Neural cell (in vitro differentiated cells): ENCODE measurements at regions not wholly inside any gene's neighbourhood (a gene's known extent, or its start where the extent isn't known, plus 50 kb on each side); places are given as distances from the start of the nearest gene placed in this dataset.
"Not testable (repeated sequence)": the region's sequence is repeated elsewhere in the genome, so short reads cannot be mapped to it uniquely, and the experiment has no call there.

Experiments used
- H2AFZ ChIP-seq: fragments of 200-600, 300-800 bp; sonication (generic), shearing (Covaris generic); 2 replicates; pipeline ENCODE4 v1.6.0; 2014; ENCODE audit warnings: low read depth, mild to moderate bottlenecking, antibody characterized with exemption, low read length, moderate library complexity
- H3F3A ChIP-seq: fragments of 200-600 bp; shearing (Covaris generic); 2 replicates; pipeline ENCODE4 v1.6.1; 2016; ENCODE audit warnings: mild to moderate bottlenecking, moderate library complexity, mixed read lengths, antibody characterized with exemption, low read length; ENCODE audit not compliant: insufficient read depth, poor library complexity, severe bottlenecking
- H3K27ac ChIP-seq: fragments of 200-600, 300-800 bp; sonication (generic), shearing (Covaris generic); 2 replicates; pipeline ENCODE4 v1.5.1; 2014; ENCODE audit warnings: mild to moderate bottlenecking, low read length, moderate library complexity
- H3K27me3 ChIP-seq: fragments of 300-800, 200-600 bp; sonication (generic), shearing (Covaris generic); 2 replicates; pipeline ENCODE4 v1.6.0; 2014; ENCODE audit warnings: mild to moderate bottlenecking, low read depth, low read length, moderate library complexity; ENCODE audit not compliant: insufficient read depth
- H3K36me3 ChIP-seq: fragments of 300-800, 200-600 bp; sonication (generic), shearing (Covaris generic); 2 replicates; pipeline ENCODE4 v1.5.1; 2014; ENCODE audit warnings: mild to moderate bottlenecking, antibody characterized with exemption, low read length, moderate library complexity; ENCODE audit not compliant: insufficient read depth
- H3K4me2 ChIP-seq: fragments of 300-800, 200-600 bp; sonication (generic), shearing (Covaris generic); 2 replicates; pipeline ENCODE4 v1.6.0; 2014; ENCODE audit warnings: mild to moderate bottlenecking, low read length
- H3K4me3 ChIP-seq: fragments of 300-800, 200-600 bp; sonication (generic), shearing (Covaris generic); 2 replicates; pipeline ENCODE4 v1.5.1; 2014; ENCODE audit warnings: mild to moderate bottlenecking, low read length, moderate library complexity
- H3K79me2 ChIP-seq: fragments of 200-600 bp; shearing (Covaris generic); replicated peaks from 2 replicates; pipeline ENCODE4 v1.6.0; 2014; ENCODE audit warnings: mild to moderate bottlenecking, low read length, moderate library complexity; ENCODE audit not compliant: insufficient read depth
- H3K9ac ChIP-seq: fragments of 300-800, 200-600 bp; sonication (generic), shearing (Covaris generic); 2 replicates; pipeline ENCODE4 v1.6.1; 2016; ENCODE audit warnings: mild to moderate bottlenecking, low read length, mixed read lengths
- H3K9me2 ChIP-seq: fragments of 200-600 bp; shearing (Covaris generic); 2 replicates; pipeline ENCODE4 v1.6.1; 2016; ENCODE audit warnings: mild to moderate bottlenecking, low read length, mixed read lengths; ENCODE audit not compliant: insufficient read depth
- H3K9me3 ChIP-seq: fragments of 200-600, 300-800 bp; sonication (generic), shearing (Covaris generic); 2 replicates; pipeline ENCODE4 v1.6.1; 2016; ENCODE audit warnings: mild to moderate bottlenecking, mixed run types, low read length, moderate library complexity, mixed read lengths
- H4K20me1 ChIP-seq: fragments of 200-600 bp; shearing (Covaris generic); 2 replicates; pipeline ENCODE4 v1.6.1; 2016; ENCODE audit warnings: mild to moderate bottlenecking, mixed run types; ENCODE audit not compliant: insufficient read depth
- CTCF ChIP-seq: fragments of 450-650 bp; IDR thresholded peaks from 2 replicates; pipeline ENCODE4 v1.5.1; 2014; ENCODE audit warnings: antibody characterized with exemption, mild to moderate bottlenecking, moderate library complexity; ENCODE audit not compliant: poor library complexity, severe bottlenecking
- EP300 ChIP-seq: fragments of 450-650 bp; conservative IDR thresholded peaks from 2 replicates; pipeline ENCODE4 v1.6.1; 2014; ENCODE audit warnings: antibody characterized with exemption, mild to moderate bottlenecking, moderate library complexity; ENCODE audit not compliant: poor library complexity, severe bottlenecking
- EZH2 ChIP-seq: fragments of 200-600, 300-800 bp; shearing (Covaris generic), sonication (generic); IDR thresholded peaks from 2 replicates; pipeline ENCODE4 v1.6.1; 2014; ENCODE audit warnings: antibody characterized with exemption, low read length, borderline replicate concordance, mild to moderate bottlenecking; ENCODE audit not compliant: insufficient read depth, poor library complexity, severe bottlenecking
- MXI1 ChIP-seq: fragments of 450-650 bp; conservative IDR thresholded peaks from 2 replicates; pipeline ENCODE4 v1.6.1; 2014; ENCODE audit warnings: antibody characterized with exemption, mild to moderate bottlenecking; ENCODE audit not compliant: poor library complexity, severe bottlenecking
- POLR2AphosphoS5 ChIP-seq: IDR thresholded peaks from 2 replicates; pipeline ENCODE4 v1.6.1; 2012
- RAD21 ChIP-seq: fragments of 450-650 bp; conservative IDR thresholded peaks from 2 replicates; pipeline ENCODE4 v1.6.1; 2014; ENCODE audit warnings: antibody characterized with exemption, mild to moderate bottlenecking, moderate library complexity
- REST ChIP-seq: IDR thresholded peaks from 2 replicates; pipeline ENCODE4 v1.6.1; 2012; ENCODE audit warnings: borderline replicate concordance
- SMC3 ChIP-seq: fragments of 450-650 bp; conservative IDR thresholded peaks from 2 replicates; pipeline ENCODE4 v1.6.1; 2014; ENCODE audit warnings: antibody characterized with exemption, mild to moderate bottlenecking, moderate library complexity; ENCODE audit not compliant: poor library complexity
- TAF1 ChIP-seq: IDR thresholded peaks from 2 replicates; pipeline ENCODE4 v1.6.1; 2012; ENCODE audit warnings: low read depth

- no peak for TF ChIP-seq REST
- no peak for TF ChIP-seq TAF1
- TF ChIP-seq POLR2AphosphoS5: no peak
- no peak for TF ChIP-seq CTCF
- TF ChIP-seq MXI1: no peak
- no peak for TF ChIP-seq EP300
- TF ChIP-seq SMC3: no peak
- TF ChIP-seq RAD21: no peak
- TF ChIP-seq EZH2: no peak
- no peaks in the 10 kb centered on the region for H3K27me3 ChIP-seq
- H2AFZ ChIP-seq: no peak overlapping the region
- H3K9me3 ChIP-seq: no peaks in the 10 kb centered on the region
- H3K4me2 ChIP-seq: no peak overlapping the region
- no peaks in the 10 kb centered on the region for H4K20me1 ChIP-seq
- no peak overlapping the region for H3K27ac ChIP-seq
- H3F3A ChIP-seq: no peaks in the 10 kb centered on the region
- no peak overlapping the region for H3K9ac ChIP-seq
- no peaks in the 10 kb centered on the region for H3K36me3 ChIP-seq
- no peaks in the 10 kb centered on the region for H3K79me2 ChIP-seq
- no peaks in the 10 kb centered on the region for H3K9me2 ChIP-seq
- H3K4me3 ChIP-seq: no peak overlapping the region
These were observed 463.5 kb upstream of the NETO1 start for GRCh38 chr18:73331212-73331772.

- H3K36me3 ChIP-seq, H3K9ac ChIP-seq, H4K20me1 ChIP-seq, H2AFZ ChIP-seq, H3K27me3 ChIP-seq, H3K27ac ChIP-seq, H3K4me2 ChIP-seq, H3F3A ChIP-seq, H3K9me2 ChIP-seq, H3K4me3 ChIP-seq, H3K79me2 ChIP-seq, H3K9me3 ChIP-seq: not testable (repeated sequence)
These were observed 462.3 kb upstream of the NETO1 start for GRCh38 chr18:73330106-73330505.

GRCh38 chr18:73324187-73324831, 456.5 kb upstream of the NETO1 start:
- H3K4me3 ChIP-seq, H3K27ac ChIP-seq, H3K36me3 ChIP-seq, H3K79me2 ChIP-seq, H3K9ac ChIP-seq, H3K4me2 ChIP-seq, H3K9me2 ChIP-seq, H4K20me1 ChIP-seq, H3K27me3 ChIP-seq, H2AFZ ChIP-seq, H3K9me3 ChIP-seq, H3F3A ChIP-seq: not testable (repeated sequence)
